Dermis blood vessel endothelial cell (primary cell): ENCODE measurements at regions not wholly inside any gene's neighbourhood (a gene's known extent, or its start where the extent isn't known, plus 50 kb on each side); places are given as distances from the start of the nearest gene placed in this dataset.

Source experiments
- DNase-seq: peaks from one replicate; pipeline ENCODE4 v3.0.0; 2010

DNA sequence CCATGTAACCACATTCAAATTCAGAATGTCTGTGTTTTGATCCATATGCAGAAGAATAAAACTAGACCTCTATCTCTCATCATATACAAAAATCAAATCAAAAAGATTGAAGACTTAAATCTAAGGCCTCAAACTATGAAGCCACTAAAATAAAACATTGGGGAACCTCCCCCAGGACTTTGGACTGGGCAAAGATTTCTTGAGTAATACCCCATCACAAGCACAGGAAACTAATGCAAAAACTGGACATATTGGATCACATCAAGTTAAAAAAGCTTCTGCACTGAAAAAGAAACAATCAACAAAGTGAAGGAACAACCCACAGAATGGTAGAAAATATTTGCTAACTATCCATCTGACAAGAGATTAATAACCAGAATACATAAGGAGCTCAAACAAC, 266.8 kb downstream of the EPM2A start:
- DNase-seq, result no peak

- no peak for DNase-seq
These were observed 266.3 kb downstream of the EPM2A start for GRCh38 chr6:145469021-145469420.

DNA sequence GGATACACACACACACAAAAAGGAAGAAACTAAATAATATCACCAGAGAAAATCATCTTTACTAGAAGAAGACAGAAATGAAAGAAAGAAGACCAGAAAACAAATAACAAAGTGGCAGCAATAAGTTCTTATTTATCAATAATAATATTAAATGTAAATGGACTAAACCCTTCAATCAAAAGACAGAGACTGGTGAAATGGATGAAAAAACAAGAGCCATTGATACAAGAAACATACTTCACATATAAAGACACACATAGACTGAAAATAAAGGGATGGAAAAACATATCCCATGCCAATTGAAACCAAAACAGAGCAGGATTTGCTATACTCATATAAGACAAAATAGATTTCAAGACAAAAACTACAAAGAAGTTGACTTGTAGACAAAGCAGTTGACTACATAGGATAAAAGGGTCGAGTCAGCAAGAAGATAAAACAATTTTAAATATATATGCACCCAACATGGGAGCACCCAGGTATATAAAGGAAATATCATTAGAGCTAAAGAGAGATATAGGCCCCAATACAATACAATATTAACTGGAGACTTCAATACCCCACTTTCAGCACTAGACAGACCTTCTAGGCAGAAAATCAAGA, 259.4 kb downstream of the EPM2A start:
- no peak for DNase-seq

GRCh38 chr6:145480024-145480423, 255.3 kb downstream of the EPM2A start:
- no peak for DNase-seq

DNA sequence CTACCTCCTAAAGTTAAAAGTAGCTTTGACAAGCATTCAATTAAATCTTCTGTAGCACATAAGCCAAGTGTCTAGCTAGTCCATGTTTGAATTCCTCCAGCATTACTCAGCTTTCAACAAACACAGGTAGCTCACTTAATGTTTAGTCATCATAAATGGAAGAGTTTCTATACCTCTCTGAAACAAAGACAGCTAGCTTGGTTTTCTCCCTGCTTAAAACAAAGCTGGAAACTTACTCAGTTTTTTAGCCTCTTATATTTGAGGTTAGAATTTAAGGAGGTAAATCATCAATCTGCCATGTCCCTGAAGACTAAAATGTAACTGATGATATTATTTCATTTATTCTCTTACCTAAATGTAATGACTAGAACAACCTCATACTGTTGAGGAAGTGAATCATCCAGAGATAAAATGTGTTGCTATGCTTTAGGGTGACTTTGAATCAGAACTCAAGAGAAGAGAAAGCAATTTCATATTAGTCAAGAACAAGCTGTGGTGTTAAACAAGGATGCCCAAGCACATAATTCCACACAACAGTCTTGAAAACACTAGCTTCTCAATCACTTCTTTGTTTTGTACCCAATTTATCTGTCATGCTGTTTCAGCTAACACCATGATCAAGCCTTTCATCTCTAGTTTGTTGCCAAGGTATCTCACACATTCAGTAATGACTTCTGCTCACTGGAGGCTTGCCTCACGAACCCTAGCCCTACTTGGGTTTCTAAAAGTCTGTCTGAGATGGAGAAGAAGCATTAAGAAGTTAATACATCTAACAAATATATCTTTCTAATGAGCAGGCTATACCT, 251.9 kb downstream of the EPM2A start:
- peak; percentile 2 for DNase-seq

- no peak for DNase-seq
These were observed 250.0 kb downstream of the EPM2A start for GRCh38 chr6:145485288-145485687.

GRCh38 chr6:145486306-145486705, 249.0 kb downstream of the EPM2A start:
- DNase-seq, result no peak

DNA sequence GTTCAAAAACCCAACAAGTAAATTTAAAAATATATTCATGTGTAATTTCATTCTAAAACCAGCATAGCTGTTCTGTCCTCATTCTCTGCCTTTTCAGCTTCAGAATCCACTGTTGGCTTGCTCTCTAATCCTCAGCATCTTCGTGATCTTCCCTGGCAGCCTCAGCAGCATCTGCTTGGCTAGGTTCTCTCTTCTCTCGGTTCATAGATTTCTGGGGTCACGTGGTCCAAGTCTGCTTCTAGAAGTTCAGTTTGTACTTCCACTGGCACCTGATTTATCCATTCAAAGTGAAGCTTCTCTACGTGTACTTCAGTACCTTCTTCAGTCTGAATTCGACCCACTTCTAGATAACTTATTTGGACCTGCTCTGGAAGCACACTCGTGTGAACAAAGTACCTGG, 245.7 kb downstream of the EPM2A start:
- no peak for DNase-seq

DNA sequence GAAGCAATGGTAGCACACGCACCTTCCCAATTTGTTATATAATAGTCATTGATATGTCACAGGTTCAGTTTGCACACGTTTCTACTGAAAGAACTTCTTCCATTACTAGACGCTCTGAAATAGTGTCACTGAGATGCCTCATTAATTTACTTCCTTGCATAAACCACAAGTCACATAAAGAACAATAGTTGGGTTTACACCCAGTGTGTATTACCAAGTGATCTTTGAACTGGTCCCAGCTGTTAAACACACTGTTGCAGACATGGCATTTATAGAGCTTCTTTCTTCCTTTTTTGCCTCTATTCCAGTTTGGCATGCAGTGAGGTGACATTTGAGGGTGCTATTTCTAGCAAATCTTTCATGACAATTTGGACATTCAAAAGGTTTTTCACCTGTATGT, 245.3 kb downstream of the EPM2A start:
- DNase-seq, result no peak

- no peak for DNase-seq
These were observed 244.2 kb downstream of the EPM2A start for GRCh38 chr6:145491126-145491525.

- no peak for DNase-seq
These were observed 238.3 kb downstream of the EPM2A start for GRCh38 chr6:145497006-145497405.

- no peak for DNase-seq
These were observed 236.9 kb downstream of the EPM2A start for GRCh38 chr6:145498425-145498824.

DNA sequence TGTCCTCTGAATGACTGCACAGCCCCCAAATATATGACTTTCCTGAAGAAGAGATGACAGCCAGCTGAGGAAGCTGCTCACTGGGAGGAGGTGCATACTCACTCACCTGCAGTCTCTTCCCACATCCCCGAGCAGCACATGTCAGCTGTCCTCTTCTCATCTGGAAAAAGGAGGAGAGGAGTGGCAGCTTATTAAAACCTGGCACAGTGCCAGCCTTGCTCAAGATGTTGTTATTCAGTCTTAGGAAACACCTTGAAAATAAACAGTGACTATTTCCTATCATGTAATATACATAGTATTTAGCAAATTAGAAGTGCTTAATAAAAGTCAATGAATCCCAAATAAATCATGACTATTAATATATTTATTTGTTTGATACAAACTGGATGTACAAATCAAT, 232.9 kb downstream of the EPM2A start:
- peak; percentile 34 for DNase-seq

- DNase-seq, result no peak
These were observed 229.2 kb downstream of the EPM2A start for GRCh38 chr6:145506136-145506535.

DNA sequence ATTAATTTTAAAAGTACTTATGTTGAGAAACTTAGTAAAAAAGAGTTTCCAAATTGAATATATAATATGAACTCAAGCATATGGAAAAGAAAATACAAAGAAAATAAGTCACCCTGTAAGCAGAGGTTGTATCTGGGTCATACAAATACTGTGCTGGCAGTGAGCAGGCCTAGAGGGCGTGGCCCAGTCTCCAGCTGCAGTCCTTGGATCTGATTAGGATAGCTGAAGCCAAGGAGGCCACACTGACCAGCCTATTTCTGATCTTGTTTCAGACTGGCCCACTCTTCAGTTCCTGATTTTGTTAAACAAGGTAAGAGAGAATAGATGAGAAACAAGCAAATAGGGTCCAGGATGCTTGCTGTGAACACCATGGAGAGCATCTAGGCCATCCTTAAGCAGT, 228.8 kb downstream of the EPM2A start:
- no peak for DNase-seq

DNA sequence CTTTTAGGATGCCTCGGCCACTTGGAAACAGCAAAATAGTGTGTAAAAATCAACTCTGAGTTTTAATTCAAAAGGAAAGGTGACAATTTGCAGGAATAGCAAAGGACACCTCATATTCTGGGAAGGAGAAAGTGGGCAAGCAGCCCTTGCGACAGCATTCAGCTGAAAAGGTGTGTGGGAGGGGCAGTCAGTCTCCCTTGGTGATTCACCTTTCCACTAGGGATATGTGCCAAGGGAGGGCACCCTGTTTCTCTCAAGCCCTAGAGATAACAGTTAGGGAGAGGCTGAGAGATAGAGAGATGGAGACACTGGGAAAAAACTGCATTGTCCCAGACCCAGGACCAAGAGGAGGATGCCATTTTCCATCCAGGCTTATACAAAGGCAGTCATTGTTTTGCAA, 228.1 kb downstream of the EPM2A start:
- DNase-seq, result no peak

GRCh38 chr6:145508107-145508506, 227.2 kb downstream of the EPM2A start:
- DNase-seq, result peak; percentile 0

- DNase-seq, result no peak
These were observed 217.8 kb downstream of the EPM2A start for GRCh38 chr6:145517492-145517891.

- no peak for DNase-seq
These were observed 210.3 kb downstream of the EPM2A start for GRCh38 chr6:145525038-145525437.

DNA sequence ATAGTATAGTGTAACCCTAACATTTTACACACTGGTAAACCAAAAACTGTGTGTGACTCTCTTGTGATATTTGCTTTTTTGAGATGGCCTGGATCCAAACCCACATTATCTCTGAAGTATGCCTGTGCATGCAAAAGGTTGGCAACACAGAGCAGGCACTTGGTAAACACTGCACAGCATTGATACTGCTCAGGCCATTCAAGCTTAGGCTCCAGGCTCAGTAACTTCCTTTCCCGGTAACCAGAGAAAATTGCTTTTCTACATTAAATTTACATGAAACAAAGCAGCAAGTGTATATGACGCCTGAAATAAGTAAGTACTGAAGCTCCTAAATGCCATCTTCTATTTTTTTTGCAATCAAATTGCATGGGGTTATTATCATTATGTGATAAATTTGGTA, 205.7 kb downstream of the EPM2A start:
- no peak for DNase-seq

GRCh38 chr6:145530454-145530853, 204.9 kb downstream of the EPM2A start:
- DNase-seq, result no peak

GRCh38 chr6:145531032-145531431, 204.3 kb downstream of the EPM2A start:
- DNase-seq, result no peak

DNA sequence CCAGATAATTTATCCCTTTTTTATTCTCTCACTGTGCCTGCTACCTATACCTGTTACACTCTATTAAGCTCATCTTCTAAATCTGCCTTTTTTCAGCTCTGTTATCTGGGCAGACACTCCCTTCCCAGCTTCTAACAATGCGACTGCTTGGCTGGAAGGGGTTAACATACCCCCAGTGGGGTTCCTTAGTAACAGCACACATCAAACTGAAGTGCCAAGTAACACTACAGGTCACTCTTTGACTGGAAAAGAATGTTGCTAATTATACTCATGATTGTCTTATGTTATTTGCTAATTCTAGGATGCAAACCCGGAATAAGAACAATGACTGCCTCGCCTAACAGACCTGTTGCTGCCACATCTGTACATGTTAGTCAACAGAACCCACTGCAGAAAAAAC, 203.5 kb downstream of the EPM2A start:
- no peak for DNase-seq

DNA sequence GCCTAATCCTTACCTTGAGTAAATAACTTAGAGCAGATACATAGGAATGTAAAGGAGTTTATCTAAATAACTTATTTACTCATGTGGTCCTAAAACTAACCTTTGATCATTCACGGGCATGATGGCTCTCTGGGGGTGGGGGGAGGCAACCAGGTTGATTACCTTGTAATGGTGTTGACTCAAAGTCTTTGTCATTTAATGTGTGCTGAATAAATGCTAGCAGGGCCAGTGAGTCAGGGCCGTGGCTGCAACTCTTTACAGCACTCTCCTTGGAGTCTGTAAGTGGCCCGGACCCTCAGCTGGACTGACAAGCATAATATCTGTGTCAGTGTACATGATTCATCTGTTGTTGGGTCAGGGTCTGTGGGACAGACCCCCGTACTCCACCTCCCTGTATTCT, 203.0 kb downstream of the EPM2A start:
- no peak for DNase-seq

DNA sequence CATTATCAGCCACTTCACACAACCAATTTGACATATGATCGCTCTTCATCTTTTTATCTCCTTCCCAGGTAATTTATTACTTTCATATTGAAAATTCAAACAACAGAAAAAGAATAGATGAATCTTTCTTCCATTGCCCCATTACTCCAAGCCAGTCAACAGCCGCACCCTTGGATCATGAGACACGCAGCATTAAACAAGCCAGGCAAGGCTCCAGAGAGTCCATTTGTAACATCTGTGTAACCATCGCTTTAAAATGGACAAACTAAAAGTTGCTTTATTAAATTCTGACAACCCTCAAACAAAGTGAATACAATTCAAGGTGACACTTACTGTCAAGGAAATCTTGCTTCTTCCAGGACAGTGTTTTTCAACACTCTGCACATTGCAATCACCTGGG, 200.3 kb downstream of the EPM2A start:
- no peak for DNase-seq
